ENCODE measurements at regions not wholly inside any gene's neighbourhood (a gene's known extent, or its start where the extent isn't known, plus 50 kb on each side); places are given as distances from the start of the nearest gene placed in this dataset.
A peak's percentile ranks its signal among the peaks of the same experiment; 100 is the strongest.

DNA sequence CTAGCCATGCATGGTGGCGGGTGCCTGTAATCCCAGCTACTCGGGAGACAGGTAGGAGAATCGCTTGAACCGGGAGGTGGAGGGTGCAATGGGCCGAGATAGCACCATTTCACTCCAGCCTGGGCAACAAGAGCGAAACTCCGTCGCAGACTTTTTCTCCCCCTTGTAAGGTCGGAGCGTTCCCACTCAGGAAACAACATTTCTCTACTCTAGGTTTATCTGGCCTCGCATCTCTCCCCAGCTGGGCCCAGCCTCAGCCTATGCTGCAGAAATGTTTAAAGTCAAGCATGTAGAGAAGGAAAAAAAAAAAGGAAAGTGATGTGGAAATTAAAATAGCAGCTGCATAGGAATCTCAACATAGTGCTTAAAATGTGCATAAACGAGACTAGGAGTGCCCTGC is 172.3 kb downstream of the TRIM27 start:
- Mint-ChIP-seq H3K36me3 (ENCODE audit: low read depth, unreplicated experiment) (no peaks in the 10 kb centered on the region), H3K27ac (ENCODE audit: unreplicated experiment) (no peak overlapping the region), H3K9me3 (ENCODE audit: unreplicated experiment) (no peaks in the 10 kb centered on the region), H3K4me1 (ENCODE audit: low read depth, unreplicated experiment) (peaks cover 2% of the 10 kb centered on the region), H3K4me3 (ENCODE audit: unreplicated experiment) (no peak overlapping the region), H3K27me3 (ENCODE audit: low read depth, unreplicated experiment) (peaks cover 5% of the 10 kb centered on the region)
- no peak overlapping the region for H3K4me3 ChIP-seq (ENCODE audit: insufficient read depth, low read depth, low read length)
- FAIRE-seq = no peak
- H3K27ac ChIP-seq (ENCODE audit: low read depth, low read length) = no peak overlapping the region
- H2AFZ ChIP-seq (ENCODE audit: low read depth, low read length) = no peak overlapping the region
- H4K20me1 ChIP-seq (ENCODE audit: insufficient read depth, low read length) = no peaks in the 10 kb centered on the region
- no peaks in the 10 kb centered on the region for H3K9me3 ChIP-seq (ENCODE audit: insufficient read depth, low read depth, low read length)
- no peak for TF ChIP-seq EZH2 (IDR thresholded peaks at IDR 0.05; ENCODE audit: insufficient read depth, low read length)
- TF ChIP-seq, protein P1, sequence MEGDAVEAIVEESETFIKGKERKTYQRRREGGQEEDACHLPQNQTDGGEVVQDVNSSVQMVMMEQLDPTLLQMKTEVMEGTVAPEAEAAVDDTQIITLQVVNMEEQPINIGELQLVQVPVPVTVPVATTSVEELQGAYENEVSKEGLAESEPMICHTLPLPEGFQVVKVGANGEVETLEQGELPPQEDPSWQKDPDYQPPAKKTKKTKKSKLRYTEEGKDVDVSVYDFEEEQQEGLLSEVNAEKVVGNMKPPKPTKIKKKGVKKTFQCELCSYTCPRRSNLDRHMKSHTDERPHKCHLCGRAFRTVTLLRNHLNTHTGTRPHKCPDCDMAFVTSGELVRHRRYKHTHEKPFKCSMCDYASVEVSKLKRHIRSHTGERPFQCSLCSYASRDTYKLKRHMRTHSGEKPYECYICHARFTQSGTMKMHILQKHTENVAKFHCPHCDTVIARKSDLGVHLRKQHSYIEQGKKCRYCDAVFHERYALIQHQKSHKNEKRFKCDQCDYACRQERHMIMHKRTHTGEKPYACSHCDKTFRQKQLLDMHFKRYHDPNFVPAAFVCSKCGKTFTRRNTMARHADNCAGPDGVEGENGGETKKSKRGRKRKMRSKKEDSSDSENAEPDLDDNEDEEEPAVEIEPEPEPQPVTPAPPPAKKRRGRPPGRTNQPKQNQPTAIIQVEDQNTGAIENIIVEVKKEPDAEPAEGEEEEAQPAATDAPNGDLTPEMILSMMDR (IDR thresholded peaks at IDR 0.05; ENCODE audit: insufficient read depth, low read depth, low read length) = no peak
- DNase-seq (ENCODE audit: low read depth) = no peak
- H3K4me2 ChIP-seq (ENCODE audit: low read length) = no peak overlapping the region
- no peaks in the 10 kb centered on the region for H3K4me1 ChIP-seq (ENCODE audit: insufficient read depth, low read length)
- H3K79me2 ChIP-seq (ENCODE audit: insufficient read depth, low read length) = no peaks in the 10 kb centered on the region
- no peaks in the 10 kb centered on the region for H3K27me3 ChIP-seq (ENCODE audit: insufficient read depth, low read length)
- H3K9ac ChIP-seq (ENCODE audit: low read length) = no peak overlapping the region
- H3K36me3 ChIP-seq (ENCODE audit: insufficient read depth, low read length) = no peaks in the 10 kb centered on the region

DNA sequence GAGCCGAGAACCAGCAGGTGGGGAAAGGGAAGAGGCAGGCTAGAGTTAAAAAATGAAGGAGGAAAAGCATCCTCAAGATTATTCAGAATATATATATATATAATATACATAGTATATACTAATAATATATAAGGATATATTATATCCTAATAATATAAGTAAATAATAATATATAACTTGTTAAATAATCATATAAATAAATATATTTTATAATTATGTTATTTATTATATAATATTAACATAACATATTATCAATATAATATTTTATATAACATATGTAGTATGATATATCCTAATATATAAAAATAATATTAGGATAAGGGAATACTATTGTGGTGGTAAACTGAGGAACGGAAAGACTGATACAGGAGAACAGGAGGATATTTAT is 171.8 kb downstream of the TRIM27 start:
- Mint-ChIP-seq H3K27me3 (ENCODE audit: low read depth, unreplicated experiment) (peaks cover 9% of the 10 kb centered on the region), H3K36me3 (ENCODE audit: low read depth, unreplicated experiment) (no peaks in the 10 kb centered on the region), H3K9me3 (ENCODE audit: unreplicated experiment) (no peaks in the 10 kb centered on the region), H3K4me3 (ENCODE audit: unreplicated experiment) (no peak overlapping the region), H3K27ac (ENCODE audit: unreplicated experiment) (no peak overlapping the region), H3K4me1 (ENCODE audit: low read depth, unreplicated experiment) (peaks cover 2% of the 10 kb centered on the region)
- no peaks in the 10 kb centered on the region for H3K4me1 ChIP-seq (ENCODE audit: insufficient read depth, low read length)
- no peak overlapping the region for H3K9ac ChIP-seq (ENCODE audit: low read length)
- no peak overlapping the region for H2AFZ ChIP-seq (ENCODE audit: low read depth, low read length)
- H3K36me3 ChIP-seq (ENCODE audit: insufficient read depth, low read length) = no peaks in the 10 kb centered on the region
- no peak overlapping the region for H3K4me3 ChIP-seq (ENCODE audit: insufficient read depth, low read depth, low read length)
- no peaks in the 10 kb centered on the region for H3K79me2 ChIP-seq (ENCODE audit: insufficient read depth, low read length)
- DNase-seq (ENCODE audit: low read depth) (no peak), FAIRE-seq (no peak)
- no peaks in the 10 kb centered on the region for H3K9me3 ChIP-seq (ENCODE audit: insufficient read depth, low read depth, low read length)
- no peaks in the 10 kb centered on the region for H4K20me1 ChIP-seq (ENCODE audit: insufficient read depth, low read length)
- TF ChIP-seq, protein P1 (IDR thresholded peaks at IDR 0.05; ENCODE audit: insufficient read depth, low read depth, low read length) = no peak
- no peak overlapping the region for H3K27ac ChIP-seq (ENCODE audit: low read depth, low read length)
- H3K27me3 ChIP-seq (ENCODE audit: insufficient read depth, low read length) = no peaks in the 10 kb centered on the region
- H3K4me2 ChIP-seq (ENCODE audit: low read length) = no peak overlapping the region

DNA sequence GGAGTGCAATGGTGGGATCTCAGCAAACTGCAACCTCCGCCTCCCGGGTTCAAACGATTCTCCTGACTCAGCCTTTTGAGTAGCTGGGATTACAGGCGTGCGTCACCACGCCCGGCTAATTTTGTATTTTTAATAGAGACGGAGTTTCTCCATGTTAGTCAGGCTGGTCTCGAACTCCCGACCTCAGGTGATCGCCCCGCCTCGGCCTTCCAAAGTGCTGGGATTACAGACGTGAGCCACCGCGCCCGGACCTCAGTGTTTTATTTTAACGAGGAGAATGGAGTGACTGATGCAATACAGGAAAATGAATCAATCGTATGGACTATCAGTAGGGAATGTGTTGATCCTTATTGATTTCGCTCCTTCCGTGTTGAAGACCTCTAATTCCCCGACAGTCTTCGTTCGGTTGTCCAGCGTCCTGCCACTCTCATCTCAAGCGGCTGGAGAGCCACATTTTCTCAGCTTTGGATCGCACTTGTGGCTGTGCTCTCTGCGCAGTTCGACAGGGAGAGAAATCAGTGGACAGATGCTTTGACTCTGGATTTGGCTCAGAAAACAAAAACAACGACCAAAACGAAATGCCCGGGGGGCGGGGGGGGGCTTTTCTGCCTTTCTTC is 166.2 kb downstream of the TRIM27 start:
- Mint-ChIP-seq H3K27me3 (ENCODE audit: low read depth, unreplicated experiment) (peaks cover 30% of the 10 kb centered on the region), H3K4me1 (ENCODE audit: low read depth, unreplicated experiment) (no peaks in the 10 kb centered on the region), H3K4me3 (ENCODE audit: unreplicated experiment) (peak overlapping the region; percentile 82), H3K27ac (ENCODE audit: unreplicated experiment) (peak overlapping the region; percentile 56), H3K9me3 (ENCODE audit: unreplicated experiment) (no peaks in the 10 kb centered on the region), H3K36me3 (ENCODE audit: low read depth, unreplicated experiment) (no peaks in the 10 kb centered on the region)
- Histone ChIP-seq H2AFZ (ENCODE audit: low read depth, low read length) (no peak overlapping the region), H3K79me2 (ENCODE audit: insufficient read depth, low read length) (no peaks in the 10 kb centered on the region), H3K36me3 (ENCODE audit: insufficient read depth, low read length) (no peaks in the 10 kb centered on the region), H3K9ac (ENCODE audit: low read length) (no peak overlapping the region), H3K4me3 (ENCODE audit: insufficient read depth, low read depth, low read length) (peak overlapping the region; percentile 22), H4K20me1 (ENCODE audit: insufficient read depth, low read length) (no peaks in the 10 kb centered on the region), H3K27me3 (ENCODE audit: insufficient read depth, low read length) (peaks cover 2% of the 10 kb centered on the region), H3K9me3 (ENCODE audit: insufficient read depth, low read depth, low read length) (no peaks in the 10 kb centered on the region), H3K4me2 (ENCODE audit: low read length) (peak overlapping the region; percentile 72), H3K4me1 (ENCODE audit: insufficient read depth, low read length) (no peaks in the 10 kb centered on the region), H3K27ac (ENCODE audit: low read depth, low read length) (no peak overlapping the region)
- DNase-seq (ENCODE audit: low read depth) = no peak
- no peak for FAIRE-seq
- TF ChIP-seq EZH2 (IDR thresholded peaks at IDR 0.05; ENCODE audit: insufficient read depth, low read length) = no peak
- TF ChIP-seq, protein P1 (IDR thresholded peaks at IDR 0.05; ENCODE audit: insufficient read depth, low read depth, low read length) = no peak
